NB4 (cell line): ENCODE measurements at regions not wholly inside any gene's neighbourhood (a gene's known extent, or its start where the extent isn't known, plus 50 kb on each side); places are given as distances from the start of the nearest gene placed in this dataset.
A peak's percentile ranks its signal among the peaks of the same experiment; 100 is the strongest.
"Not testable (repeated sequence)": the region's sequence is repeated elsewhere in the genome, so short reads cannot be mapped to it uniquely, and the experiment has no call there.

Source experiments
- DNase-seq: peaks from one replicate; pipeline ENCODE4 v3.0.0; 2010; ENCODE audit warnings: low read depth
- H3K4me3 ChIP-seq: one replicate; pipeline ENCODE4 v1.5.1; 2011; ENCODE audit warnings: mild to moderate bottlenecking, low read depth, low read length, moderate library complexity
- MYC ChIP-seq: IDR thresholded peaks from 2 replicates; pipeline ENCODE4 v1.6.1; 2011; ENCODE audit warnings: low read depth, low read length
- POLR2A ChIP-seq: IDR thresholded peaks from 2 replicates; pipeline ENCODE4 v1.6.1; 2011; ENCODE audit warnings: mild to moderate bottlenecking; ENCODE audit not compliant: insufficient read length; ENCODE audit errors: extremely low read depth
- TF ChIP-seq, protein P1 (sequence below): IDR thresholded peaks from one replicate; pipeline ENCODE4 v1.5.1; 2012; ENCODE audit warnings: low read depth, low read length
- TF ChIP-seq, protein P2 (sequence below): IDR thresholded peaks from 2 replicates; pipeline ENCODE4 v1.6.1; 2011; ENCODE audit warnings: low read depth, low read length

- no peak for DNase-seq
- TF ChIP-seq MYC: no peak
- TF ChIP-seq, protein P1, sequence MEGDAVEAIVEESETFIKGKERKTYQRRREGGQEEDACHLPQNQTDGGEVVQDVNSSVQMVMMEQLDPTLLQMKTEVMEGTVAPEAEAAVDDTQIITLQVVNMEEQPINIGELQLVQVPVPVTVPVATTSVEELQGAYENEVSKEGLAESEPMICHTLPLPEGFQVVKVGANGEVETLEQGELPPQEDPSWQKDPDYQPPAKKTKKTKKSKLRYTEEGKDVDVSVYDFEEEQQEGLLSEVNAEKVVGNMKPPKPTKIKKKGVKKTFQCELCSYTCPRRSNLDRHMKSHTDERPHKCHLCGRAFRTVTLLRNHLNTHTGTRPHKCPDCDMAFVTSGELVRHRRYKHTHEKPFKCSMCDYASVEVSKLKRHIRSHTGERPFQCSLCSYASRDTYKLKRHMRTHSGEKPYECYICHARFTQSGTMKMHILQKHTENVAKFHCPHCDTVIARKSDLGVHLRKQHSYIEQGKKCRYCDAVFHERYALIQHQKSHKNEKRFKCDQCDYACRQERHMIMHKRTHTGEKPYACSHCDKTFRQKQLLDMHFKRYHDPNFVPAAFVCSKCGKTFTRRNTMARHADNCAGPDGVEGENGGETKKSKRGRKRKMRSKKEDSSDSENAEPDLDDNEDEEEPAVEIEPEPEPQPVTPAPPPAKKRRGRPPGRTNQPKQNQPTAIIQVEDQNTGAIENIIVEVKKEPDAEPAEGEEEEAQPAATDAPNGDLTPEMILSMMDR: no peak
- TF ChIP-seq, protein P2, sequence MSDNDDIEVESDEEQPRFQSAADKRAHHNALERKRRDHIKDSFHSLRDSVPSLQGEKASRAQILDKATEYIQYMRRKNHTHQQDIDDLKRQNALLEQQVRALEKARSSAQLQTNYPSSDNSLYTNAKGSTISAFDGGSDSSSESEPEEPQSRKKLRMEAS: no peak
- no peak for TF ChIP-seq POLR2A
- H3K4me3 ChIP-seq: no peak overlapping the region
These were observed 77.1 kb upstream of the FGFR2 start for GRCh38 chr10:121675344-121675743.

GRCh38 chr10:121674885-121675284, 76.6 kb upstream of the FGFR2 start:
- no peak overlapping the region for H3K4me3 ChIP-seq
- DNase-seq: no peak
- TF ChIP-seq POLR2A: no peak
- TF ChIP-seq, protein P1: no peak
- no peak for TF ChIP-seq MYC

- DNase-seq: no peak
- H3K4me3 ChIP-seq: no peak overlapping the region
- TF ChIP-seq, protein P1: no peak
- TF ChIP-seq, protein P2: no peak
- TF ChIP-seq MYC: no peak
These were observed 74.5 kb upstream of the FGFR2 start for GRCh38 chr10:121672733-121673132.

DNA sequence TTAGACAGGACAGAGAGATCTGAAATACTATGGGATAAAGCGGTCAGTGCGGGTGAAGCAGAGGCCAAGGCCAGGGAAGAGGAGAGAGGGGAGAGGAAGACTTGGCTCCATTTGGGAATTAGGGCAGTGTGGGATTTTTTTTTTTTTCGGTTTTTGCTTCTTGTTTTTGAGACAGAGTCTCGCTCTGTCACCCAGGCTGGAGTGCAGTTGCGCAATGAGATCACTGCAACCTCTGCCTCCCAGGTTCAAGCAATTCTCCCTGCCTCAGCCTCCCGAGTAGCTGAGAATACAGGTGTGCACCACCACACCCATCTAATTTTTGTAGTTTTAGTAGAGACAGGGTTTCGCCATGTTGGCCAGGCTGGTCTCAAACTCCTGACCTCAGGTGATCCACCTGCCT, 71.6 kb upstream of the FGFR2 start:
- H3K4me3 ChIP-seq, DNase-seq: not testable (repeated sequence)

GRCh38 chr10:121669028-121669374, 70.8 kb upstream of the FGFR2 start:
- no peak overlapping the region for H3K4me3 ChIP-seq
- TF ChIP-seq MYC (no peak), POLR2A (no peak)
- TF ChIP-seq, protein P2: no peak
- TF ChIP-seq, protein P1: no peak

DNA sequence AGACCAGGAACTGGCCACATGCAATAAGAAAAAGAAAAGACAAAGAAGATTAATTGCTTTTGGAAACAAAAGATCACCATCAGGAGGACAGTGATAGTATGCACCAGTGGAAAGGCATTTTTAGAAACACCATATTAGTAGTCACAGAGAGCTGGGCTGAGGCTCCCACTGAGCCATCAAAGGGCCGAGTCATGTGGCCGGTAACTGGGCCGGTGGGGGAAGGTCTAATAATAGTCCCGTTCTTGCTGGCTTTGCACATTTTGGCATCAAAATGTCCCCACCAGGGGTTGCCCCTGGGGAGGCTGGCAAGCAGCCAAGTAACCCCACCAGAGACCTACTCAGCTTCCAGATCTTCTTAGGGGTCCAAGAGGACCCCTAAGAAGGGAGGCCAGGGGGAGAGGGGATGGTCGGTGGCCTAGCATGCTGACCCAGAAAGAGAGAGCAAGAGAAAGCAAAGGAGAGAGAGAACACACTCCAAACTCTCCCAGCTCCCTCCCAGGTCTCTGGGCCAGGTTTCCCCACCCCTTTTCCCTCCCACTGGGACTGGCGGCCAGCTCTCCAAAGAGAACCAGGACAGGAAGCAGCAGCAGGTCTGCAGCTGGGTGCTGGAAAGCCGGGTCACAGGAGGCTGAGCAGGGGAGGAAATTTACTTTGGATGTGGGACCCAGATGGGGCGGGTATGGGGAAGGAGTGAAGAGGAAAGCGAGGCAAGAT, 70.2 kb upstream of the FGFR2 start:
- TF ChIP-seq POLR2A (no peak), MYC (no peak)
- TF ChIP-seq, protein P1: no peak
- TF ChIP-seq, protein P2: no peak
- no peak overlapping the region for H3K4me3 ChIP-seq
- no peak for DNase-seq

More at GRCh38 chr10:121669028-121669374, 70.8 kb upstream of the FGFR2 start:
- peak; percentile 22 for DNase-seq
